H1 (cell line): ENCODE measurements at regions not wholly inside any gene's neighbourhood (a gene's known extent, or its start where the extent isn't known, plus 50 kb on each side); places are given as distances from the start of the nearest gene placed in this dataset.

Experiments used
- CHD2 ChIP-seq: IDR thresholded peaks from 2 replicates; pipeline ENCODE4 v1.6.1; 2012; ENCODE audit warnings: low read length, improper control_type of control experiment
- JUND ChIP-seq: IDR thresholded peaks from 2 replicates; pipeline ENCODE4 v1.6.1; 2011; ENCODE audit warnings: mild to moderate bottlenecking, improper control_type of control experiment, low read length
- SRF ChIP-seq: IDR thresholded peaks from 2 replicates; pipeline ENCODE4 v1.6.1; 2011; ENCODE audit warnings: mild to moderate bottlenecking, low read depth, low read length, moderate library complexity
- TAF7 ChIP-seq: optimal IDR thresholded peaks from 2 replicates; pipeline ENCODE3; 2011; ENCODE audit warnings: low read depth, mild to moderate bottlenecking, inconsistent platforms, low read length, moderate library complexity, borderline replicate concordance
- TF ChIP-seq, protein P1 (sequence below): IDR thresholded peaks from 2 replicates; pipeline ENCODE4 v1.6.1; 2011; ENCODE audit warnings: low read length, improper control_type of control experiment
- TF ChIP-seq, protein P2 (sequence below), 3 experiments: IDR thresholded peaks; 1 replicate in 2 of 3; 2 replicates in 1 of 3; pipeline versions ENCODE4 v1.5.1 to v1.6.1; 2011; ENCODE audit warnings: low read length in 3 of 3, mild to moderate bottlenecking in 3 of 3, inconsistent platforms in 2 of 3, low read depth in 1 of 3, moderate library complexity in 1 of 3; ENCODE audit not compliant: insufficient read depth in 1 of 3; ENCODE audit errors: control extremely low read depth in 1 of 3

DNA sequence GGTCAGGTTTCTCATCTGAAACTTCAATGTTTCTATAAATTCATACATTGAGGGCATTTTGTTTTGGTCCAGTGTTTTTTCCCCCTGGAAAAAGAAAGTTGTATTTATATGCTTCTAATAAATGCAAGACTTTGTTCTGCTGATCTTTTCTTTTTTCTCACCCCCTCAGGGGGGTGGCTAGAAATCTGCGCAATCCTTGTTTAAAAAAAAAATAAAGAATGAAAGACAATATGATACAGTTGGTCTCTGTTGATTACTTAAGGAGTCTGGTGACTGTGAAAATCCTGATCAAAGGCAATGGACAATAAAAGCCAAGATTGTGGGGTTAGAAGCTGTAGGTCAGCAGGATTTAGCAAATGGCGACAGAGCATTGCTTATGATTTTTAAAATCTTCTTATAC lies 180.5 kb downstream of the KIT start:
- TF ChIP-seq JUND (no peak), SRF (no peak), CHD2 (no peak), TAF7 (no peak)
- TF ChIP-seq, protein P1, sequence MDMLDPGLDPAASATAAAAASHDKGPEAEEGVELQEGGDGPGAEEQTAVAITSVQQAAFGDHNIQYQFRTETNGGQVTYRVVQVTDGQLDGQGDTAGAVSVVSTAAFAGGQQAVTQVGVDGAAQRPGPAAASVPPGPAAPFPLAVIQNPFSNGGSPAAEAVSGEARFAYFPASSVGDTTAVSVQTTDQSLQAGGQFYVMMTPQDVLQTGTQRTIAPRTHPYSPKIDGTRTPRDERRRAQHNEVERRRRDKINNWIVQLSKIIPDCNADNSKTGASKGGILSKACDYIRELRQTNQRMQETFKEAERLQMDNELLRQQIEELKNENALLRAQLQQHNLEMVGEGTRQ: no peak
- TF ChIP-seq, protein P2, sequence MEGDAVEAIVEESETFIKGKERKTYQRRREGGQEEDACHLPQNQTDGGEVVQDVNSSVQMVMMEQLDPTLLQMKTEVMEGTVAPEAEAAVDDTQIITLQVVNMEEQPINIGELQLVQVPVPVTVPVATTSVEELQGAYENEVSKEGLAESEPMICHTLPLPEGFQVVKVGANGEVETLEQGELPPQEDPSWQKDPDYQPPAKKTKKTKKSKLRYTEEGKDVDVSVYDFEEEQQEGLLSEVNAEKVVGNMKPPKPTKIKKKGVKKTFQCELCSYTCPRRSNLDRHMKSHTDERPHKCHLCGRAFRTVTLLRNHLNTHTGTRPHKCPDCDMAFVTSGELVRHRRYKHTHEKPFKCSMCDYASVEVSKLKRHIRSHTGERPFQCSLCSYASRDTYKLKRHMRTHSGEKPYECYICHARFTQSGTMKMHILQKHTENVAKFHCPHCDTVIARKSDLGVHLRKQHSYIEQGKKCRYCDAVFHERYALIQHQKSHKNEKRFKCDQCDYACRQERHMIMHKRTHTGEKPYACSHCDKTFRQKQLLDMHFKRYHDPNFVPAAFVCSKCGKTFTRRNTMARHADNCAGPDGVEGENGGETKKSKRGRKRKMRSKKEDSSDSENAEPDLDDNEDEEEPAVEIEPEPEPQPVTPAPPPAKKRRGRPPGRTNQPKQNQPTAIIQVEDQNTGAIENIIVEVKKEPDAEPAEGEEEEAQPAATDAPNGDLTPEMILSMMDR (IDR thresholded peaks at IDR 0.05; ENCODE audit: control extremely low read depth in 1 of 3, insufficient read depth in 1 of 3, low read depth in 1 of 3, low read length in 3 of 3): no peak
